CD4-positive, alpha-beta memory T cell (primary cell): ENCODE measurements at regions not wholly inside any gene's neighbourhood (a gene's known extent, or its start where the extent isn't known, plus 50 kb on each side); places are given as distances from the start of the nearest gene placed in this dataset.

ENCODE experiments used
- CTCF ChIA-PET: fragments of 350-600 bp; sonication (Branson Sonifier 250); formaldehyde crosslinking; loops from one replicate; lab custom pipeline; 2021; ENCODE audit warnings: inconsistent platforms; ENCODE audit not compliant: partially characterized antibody; lab: Charles Lee
- POLR2A ChIA-PET: fragments of 350-600 bp; sonication (Branson Sonifier 250); formaldehyde crosslinking; loops from one replicate; lab custom pipeline; 2021; ENCODE audit not compliant: partially characterized antibody; lab: Charles Lee
- DNase-seq, 5 donors: peaks; one replicate each; pipeline versions ENCODE4 v3.0.0 to v3.0.0-alpha.2; 2020 to 2022; ENCODE audit warnings: mixed read lengths in 1 of 5
- H3K27ac ChIP-seq: one replicate; pipeline ENCODE4 v1.7.0; 2013; ENCODE audit warnings: low read depth, low read length
- H3K27me3 ChIP-seq: 2 replicates; pipeline ENCODE4 v1.7.0; 2013; ENCODE audit warnings: mild to moderate bottlenecking, low read length, moderate library complexity; ENCODE audit not compliant: insufficient read depth
- H3K36me3 ChIP-seq: 2 replicates; pipeline ENCODE4 v1.7.0; 2013; ENCODE audit warnings: mild to moderate bottlenecking, low read length, moderate library complexity; ENCODE audit not compliant: insufficient read depth
- H3K4me1 ChIP-seq: 2 replicates; pipeline ENCODE4 v1.7.0; 2013; ENCODE audit warnings: mild to moderate bottlenecking, low read length, moderate library complexity; ENCODE audit not compliant: insufficient read depth
- H3K4me3 ChIP-seq, 2 donors: one replicate each; pipeline ENCODE4 v1.7.0; 2013; ENCODE audit warnings: low read length in 2 of 2, mild to moderate bottlenecking in 1 of 2
- H3K9me3 ChIP-seq, 2 donors: one replicate each; pipeline ENCODE4 v1.7.0; 2013; ENCODE audit warnings: low read length in 2 of 2, control low read depth in 1 of 2; ENCODE audit not compliant: control insufficient read depth in 1 of 2
- H3K27ac Mint-ChIP-seq, 7 donors: one replicate each; pipeline ENCODE4 v1.8.0; 2020 to 2021; ENCODE audit warnings: mixed read lengths in 7 of 7, mild to moderate bottlenecking in 6 of 7, inconsistent platforms in 3 of 7, moderate library complexity in 3 of 7
- H3K27me3 Mint-ChIP-seq, 2 donors: one replicate each; pipeline ENCODE4 v1.8.0; 2020 to 2021; ENCODE audit warnings: mixed read lengths in 2 of 2
- H3K36me3 Mint-ChIP-seq, 2 donors: one replicate each; pipeline ENCODE4 v1.8.0; 2020 to 2021; ENCODE audit warnings: mixed read lengths in 2 of 2, inconsistent platforms in 1 of 2, mild to moderate bottlenecking in 1 of 2
- H3K4me1 Mint-ChIP-seq, 4 donors: one replicate each; pipeline ENCODE4 v1.8.0; 2020 to 2021; ENCODE audit warnings: mixed read lengths in 4 of 4, mild to moderate bottlenecking in 1 of 4
- H3K4me3 Mint-ChIP-seq, 8 donors: one replicate each; pipeline ENCODE4 v1.8.0; 2020 to 2021; ENCODE audit warnings: mixed read lengths in 8 of 8, mild to moderate bottlenecking in 7 of 8, moderate library complexity in 6 of 8, inconsistent platforms in 3 of 8
- H3K9me3 Mint-ChIP-seq, 8 donors: one replicate each; pipeline ENCODE4 v1.8.0; 2020 to 2021; ENCODE audit warnings: mixed read lengths in 8 of 8, mild to moderate bottlenecking in 5 of 8, inconsistent platforms in 3 of 8, moderate library complexity in 1 of 8
- intact Hi-C: fragments of 100-400 bp; cut with micrococcal nuclease; formaldehyde crosslinking; loops from one replicate; pipeline ENCODE4 v1.15.1; 2023

GRCh38 chr13:44271031-44271455 is 102.6 kb upstream of the SERP2 start:
- ChIA-PET CTCF (interaction anchor here (1.3 kb wide), 1 partner anchor 8 kb away, joined by 4 read pairs; no protein-coding TSS in a partner anchor), POLR2A (no interaction called here)
- Mint-ChIP-seq H3K4me1 (peaks cover 15 to 28% (median 21%) of the 10 kb centered on the region in 4 donors), H3K4me3 (no peak overlapping the region), H3K36me3 (peaks cover 14% of the 10 kb centered on the region in 2 donors), H3K9me3 (peaks cover 0 to 13% (median 3%) of the 10 kb centered on the region in 8 donors), H3K27me3 (peaks cover 1 to 10% of the 10 kb centered on the region in 2 donors), H3K27ac (peak overlapping the region in 3 of 7 donors; percentile 27 to 47 (median 37))
- Histone ChIP-seq H3K4me3 (no peak overlapping the region), H3K27ac (no peak overlapping the region), H3K36me3 (no peaks in the 10 kb centered on the region), H3K27me3 (no peaks in the 10 kb centered on the region), H3K4me1 (peaks cover 16% of the 10 kb centered on the region), H3K9me3 (no peaks in the 10 kb centered on the region)
- no peak for DNase-seq
- intact Hi-C loops: loop anchor here (5.0 to 10.0 kb wide), 3 partner anchors 79 to 644 kb away; no protein-coding TSS in a partner anchor

DNA sequence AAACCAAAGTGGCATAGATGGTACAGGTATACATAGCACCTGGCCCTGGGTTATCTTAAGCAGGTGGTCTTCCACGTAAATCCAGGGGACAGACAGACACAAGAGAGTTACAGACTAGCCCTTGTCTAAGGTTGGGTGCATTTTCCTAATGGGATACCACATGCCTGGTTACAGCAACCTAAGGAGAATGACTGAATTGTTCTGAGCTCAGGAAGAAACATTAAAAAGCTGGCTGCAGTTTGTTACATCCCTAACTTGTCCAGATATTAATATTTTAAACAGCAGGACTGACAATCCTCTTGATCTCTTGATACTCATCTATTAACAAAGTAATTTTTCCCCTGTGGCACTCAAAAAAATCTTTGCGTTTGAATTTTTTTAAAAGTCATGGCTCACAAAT is 102.2 kb upstream of the SERP2 start:
- Mint-ChIP-seq H3K4me1 (peaks cover 15 to 28% (median 21%) of the 10 kb centered on the region in 4 donors), H3K4me3 (no peak overlapping the region), H3K27me3 (peaks cover 1 to 10% of the 10 kb centered on the region in 2 donors), H3K36me3 (peaks cover 14 to 15% of the 10 kb centered on the region in 2 donors), H3K27ac (peak overlapping the region in 4 of 7 donors; percentile 27 to 59 (median 46)), H3K9me3 (peaks cover 0 to 13% (median 3%) of the 10 kb centered on the region in 8 donors)
- no peaks in the 10 kb centered on the region for H3K9me3 ChIP-seq
- intact Hi-C loops: loop anchor here (5.0 to 10.0 kb wide), 3 partner anchors 79 to 643 kb away; no protein-coding TSS in a partner anchor
- CTCF ChIA-PET: interaction anchor here (1.3 kb wide), 1 partner anchor 9 kb away, joined by 4 read pairs; no protein-coding TSS in a partner anchor
- peaks cover 16% of the 10 kb centered on the region for H3K4me1 ChIP-seq
- H3K27me3 ChIP-seq: no peaks in the 10 kb centered on the region
- no peak overlapping the region for H3K4me3 ChIP-seq
- H3K36me3 ChIP-seq: no peaks in the 10 kb centered on the region
- H3K27ac ChIP-seq: no peak overlapping the region
- DNase-seq: no peak
- POLR2A ChIA-PET: no interaction called here

DNA sequence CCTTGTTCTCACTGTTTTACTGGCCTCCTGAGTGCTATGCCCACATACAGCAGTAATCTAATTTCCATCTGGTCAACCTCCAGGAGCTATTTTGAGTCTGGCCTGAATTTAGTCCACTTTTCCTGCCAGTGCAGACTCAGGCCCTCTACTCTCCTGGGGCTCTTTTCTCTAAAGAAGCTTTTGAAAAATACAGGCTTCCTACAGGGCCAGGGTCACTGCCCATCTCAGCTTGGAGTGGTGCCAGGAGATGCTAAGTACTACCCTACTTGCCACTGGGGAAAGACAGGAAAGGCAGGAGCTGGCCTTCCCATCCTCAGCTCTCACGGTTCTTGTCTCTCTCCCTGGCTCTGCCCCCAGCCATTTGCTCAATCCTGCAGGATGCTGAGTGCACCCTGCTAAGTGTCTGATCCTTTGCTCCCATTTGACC is 101.7 kb upstream of the SERP2 start:
- Histone ChIP-seq H3K4me1 (peaks cover 16% of the 10 kb centered on the region), H3K27me3 (no peaks in the 10 kb centered on the region), H3K27ac (no peak overlapping the region), H3K4me3 (no peak overlapping the region), H3K36me3 (no peaks in the 10 kb centered on the region), H3K9me3 (no peaks in the 10 kb centered on the region)
- DNase-seq: no peak
- peaks cover 0 to 13% (median 4%) of the 10 kb centered on the region in 8 donors for H3K9me3 Mint-ChIP-seq
- POLR2A ChIA-PET: no interaction called here
- CTCF ChIA-PET: interaction anchor here (1.3 kb wide), 1 partner anchor 9 kb away, joined by 4 read pairs; no protein-coding TSS in a partner anchor
- no peak overlapping the region for H3K4me3 Mint-ChIP-seq
- peaks cover 14 to 15% of the 10 kb centered on the region in 2 donors for H3K36me3 Mint-ChIP-seq
- H3K27me3 Mint-ChIP-seq: peaks cover 1 to 8% of the 10 kb centered on the region in 2 donors
- H3K27ac Mint-ChIP-seq: peak overlapping the region in 4 of 7 donors; percentile 55 to 86 (median 70)
- H3K4me1 Mint-ChIP-seq: peaks cover 15 to 28% (median 21%) of the 10 kb centered on the region in 4 donors
- intact Hi-C loops: loop anchor here (5.0 to 10.0 kb wide), 3 partner anchors 80 to 643 kb away; no protein-coding TSS in a partner anchor

DNA sequence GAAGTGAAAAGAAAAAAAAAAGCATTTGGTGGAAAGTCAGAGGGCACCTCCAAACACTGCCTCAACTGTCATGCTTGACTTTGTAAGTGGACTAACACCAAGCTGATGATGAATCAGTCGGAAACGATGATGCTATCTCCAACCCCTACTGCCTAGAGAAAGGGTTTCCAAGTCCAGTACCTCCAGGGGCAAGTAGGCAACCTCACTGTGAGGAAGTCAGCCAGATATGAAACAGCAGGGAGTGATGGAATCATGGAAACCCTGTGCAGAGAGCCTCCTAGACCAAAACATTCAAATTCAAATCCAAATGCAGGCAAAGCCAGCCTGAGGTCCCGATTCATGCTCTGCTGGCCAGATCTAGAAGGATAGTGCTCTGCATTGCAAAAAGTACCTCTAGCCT is 100.9 kb upstream of the SERP2 start:
- H3K4me3 ChIP-seq: no peak overlapping the region
- Mint-ChIP-seq H3K4me1 (peaks cover 16 to 31% (median 21%) of the 10 kb centered on the region in 4 donors), H3K27me3 (peaks cover under 1 to 4% of the 10 kb centered on the region in 2 donors), H3K27ac (peak overlapping the region in 6 of 7 donors; percentile 80 to 98 (median 94)), H3K4me3 (no peak overlapping the region), H3K36me3 (peaks cover 14 to 15% of the 10 kb centered on the region in 2 donors), H3K9me3 (peaks cover 0 to 13% (median 3%) of the 10 kb centered on the region in 8 donors)
- intact Hi-C loops: loop anchor here (5.0 to 10.0 kb wide), 3 partner anchors 80 to 642 kb away; no protein-coding TSS in a partner anchor
- POLR2A ChIA-PET: no interaction called here
- no peak for DNase-seq
- no peaks in the 10 kb centered on the region for H3K9me3 ChIP-seq
- H3K27me3 ChIP-seq: no peaks in the 10 kb centered on the region
- H3K4me1 ChIP-seq: peaks cover 16% of the 10 kb centered on the region
- H3K27ac ChIP-seq: no peak overlapping the region
- H3K36me3 ChIP-seq: no peaks in the 10 kb centered on the region
- CTCF ChIA-PET: no interaction called here

GRCh38 chr13:44273216-44273615 is 100.4 kb upstream of the SERP2 start:
- Histone ChIP-seq H3K4me3 (no peak overlapping the region), H3K36me3 (no peaks in the 10 kb centered on the region), H3K27me3 (no peaks in the 10 kb centered on the region), H3K4me1 (peaks cover 21% of the 10 kb centered on the region), H3K9me3 (no peaks in the 10 kb centered on the region), H3K27ac (peak overlapping the region; percentile 45)
- peaks cover 6% of the 10 kb centered on the region in 2 donors for H3K27me3 Mint-ChIP-seq
- peaks cover 0 to 18% (median 3%) of the 10 kb centered on the region in 8 donors for H3K9me3 Mint-ChIP-seq
- DNase-seq: no peak
- POLR2A ChIA-PET: interaction anchor here (2.0 to 2.2 kb wide), 2 partner anchors 82 to 163 kb away, joined by 11 to 13 read pairs; no protein-coding TSS in a partner anchor
- CTCF ChIA-PET: no interaction called here
- peaks cover 14 to 15% of the 10 kb centered on the region in 2 donors for H3K36me3 Mint-ChIP-seq
- intact Hi-C loops: loop anchor here (5.0 to 10.0 kb wide), 3 partner anchors 81 to 642 kb away; no protein-coding TSS in a partner anchor
- peak overlapping the region in 6 of 7 donors; percentile 80 to 98 (median 94) for H3K27ac Mint-ChIP-seq
- H3K4me1 Mint-ChIP-seq: peaks cover 21 to 36% (median 24%) of the 10 kb centered on the region in 4 donors
- peak overlapping the region in 1 of 8 donors; percentile 18 for H3K4me3 Mint-ChIP-seq

- H3K4me1 Mint-ChIP-seq: peaks cover 24 to 40% (median 27%) of the 10 kb centered on the region in 4 donors
- ChIA-PET CTCF (interaction anchor here (0.7 to 1.7 kb wide), 4 partner anchors 18 to 222 kb away, joined by 3 to 6 read pairs (median 4); no protein-coding TSS in a partner anchor), POLR2A (interaction anchor here (0.6 to 2.2 kb wide), 13 partner anchors 14 to 1282 kb away, joined by 3 to 13 read pairs (median 5); partner anchors contain the start of genes CCDC122, EPSTI1 and LACC1)
- intact Hi-C loops: loop anchor here (1.0 to 10.0 kb wide), 6 partner anchors 82 to 641 kb away; partner anchors contain the start of genes CCDC122 and LACC1
- H3K36me3 ChIP-seq: no peaks in the 10 kb centered on the region
- no peaks in the 10 kb centered on the region for H3K9me3 ChIP-seq
- H3K27me3 ChIP-seq: no peaks in the 10 kb centered on the region
- peak; percentile 73 to 83 (median 78) for DNase-seq
- peaks cover 0 to 21% (median 4%) of the 10 kb centered on the region in 8 donors for H3K9me3 Mint-ChIP-seq
- peak overlapping the region; percentile 45 for H3K27ac ChIP-seq
- H3K4me3 ChIP-seq: peak overlapping the region; percentile 48
- H3K27me3 Mint-ChIP-seq: peaks cover 6% of the 10 kb centered on the region in 2 donors
- H3K27ac Mint-ChIP-seq: peak overlapping the region; percentile 80 to 98 (median 94)
- peak overlapping the region; percentile 61 to 89 (median 77) for H3K4me3 Mint-ChIP-seq
- peaks cover 14 to 15% of the 10 kb centered on the region in 2 donors for H3K36me3 Mint-ChIP-seq
- H3K4me1 ChIP-seq: peaks cover 24% of the 10 kb centered on the region
Observed at GRCh38 chr13:44273991-44274770, 99.4 kb upstream of the SERP2 start.
